Adrenal gland (tissue), 5 donors: ENCODE measurements at regions not wholly inside any gene's neighbourhood (a gene's known extent, or its start where the extent isn't known, plus 50 kb on each side); places are given as distances from the start of the nearest gene placed in this dataset.

Experiments used
- CTCF ChIP-seq, 6 experiments: fragments of 450-650 bp in 4 of 6; fragments of 200-600 bp in 2 of 6; sonication (generic) in 1 of 6; IDR thresholded peaks; 1 replicate in 5 of 6; 2 replicates in 1 of 6; pipeline versions ENCODE4 v1.5.1 to v1.8.0; 2016 to 2021; ENCODE audit warnings: antibody characterized with exemption in 6 of 6, mild to moderate bottlenecking in 2 of 6, moderate library complexity in 1 of 6
- POLR2A ChIP-seq, 2 donors: fragments of 450-650 bp; IDR thresholded peaks; one replicate each; pipeline ENCODE4 v1.6.1; 2017; ENCODE audit warnings: antibody characterized with exemption in 2 of 2, mild to moderate bottlenecking in 2 of 2, moderate library complexity in 1 of 2
- donor health status: DM: no; HTN: no; CAD: no.

GRCh38 chr3:182651461-182651860 is 141.8 kb upstream of the ATP11B start:
- TF ChIP-seq POLR2A (IDR thresholded peaks at IDR 0.05) (no peak), CTCF (IDR thresholded peaks at IDR 0.05) (no peak)
